PFSK-1 (cell line): ENCODE measurements at regions not wholly inside any gene's neighbourhood (a gene's known extent, or its start where the extent isn't known, plus 50 kb on each side); places are given as distances from the start of the nearest gene placed in this dataset.

Experiments
- FOXP2 ChIP-seq: optimal IDR thresholded peaks from 2 replicates; pipeline ENCODE3; 2011; ENCODE audit warnings: borderline replicate concordance, control low read depth, inconsistent platforms; ENCODE audit not compliant: insufficient read depth; ENCODE audit errors: extremely low read length, extremely low read depth
- POLR2AphosphoS5 ChIP-seq: IDR thresholded peaks from 2 replicates; pipeline ENCODE4 v1.6.1; 2012; ENCODE audit warnings: low read depth, mild to moderate bottlenecking, control low read depth, low read length, moderate library complexity
- SIN3A ChIP-seq: IDR thresholded peaks from 2 replicates; pipeline ENCODE4 v1.6.1; 2012; ENCODE audit warnings: mild to moderate bottlenecking, low read length, moderate library complexity, borderline replicate concordance; ENCODE audit not compliant: insufficient read depth
- TAF1 ChIP-seq: IDR thresholded peaks from 2 replicates; pipeline ENCODE4 v1.6.1; 2012; ENCODE audit warnings: low read length, control low read depth, borderline replicate concordance; ENCODE audit not compliant: insufficient read depth
- TF ChIP-seq, protein P1 (sequence below), 2 experiments: IDR thresholded peaks; 2 replicates each; pipeline versions ENCODE4 v1.6.1 to v1.8.0; 2011 to 2012; ENCODE audit warnings: low read depth in 2 of 2, low read length in 2 of 2, control low read depth in 1 of 2, inconsistent platforms in 1 of 2, mild to moderate bottlenecking in 1 of 2, moderate library complexity in 1 of 2; ENCODE audit not compliant: insufficient read depth in 1 of 2

DNA sequence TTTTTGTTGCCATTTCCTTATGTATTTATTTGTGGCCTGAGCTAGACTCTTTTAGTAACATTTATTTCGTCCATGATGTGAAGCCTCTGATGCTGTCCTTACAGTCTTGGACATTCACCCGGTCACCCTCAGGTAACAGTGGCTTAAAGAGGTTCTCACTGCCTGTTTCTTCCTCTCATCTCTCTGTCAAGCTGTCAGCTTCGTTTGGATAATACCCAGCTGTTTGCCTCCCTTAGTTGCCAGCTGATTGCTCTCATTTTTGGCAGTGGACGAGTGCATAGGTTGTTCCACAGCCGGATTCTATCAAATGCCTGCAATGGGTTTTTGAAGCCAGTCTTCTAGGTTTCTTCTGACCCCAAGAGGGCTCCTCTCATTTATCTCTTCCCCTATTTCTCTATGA is 427.7 kb downstream of the MED10 start:
- TF ChIP-seq FOXP2 (no peak), SIN3A (no peak), TAF1 (no peak)
- TF ChIP-seq, protein P1, sequence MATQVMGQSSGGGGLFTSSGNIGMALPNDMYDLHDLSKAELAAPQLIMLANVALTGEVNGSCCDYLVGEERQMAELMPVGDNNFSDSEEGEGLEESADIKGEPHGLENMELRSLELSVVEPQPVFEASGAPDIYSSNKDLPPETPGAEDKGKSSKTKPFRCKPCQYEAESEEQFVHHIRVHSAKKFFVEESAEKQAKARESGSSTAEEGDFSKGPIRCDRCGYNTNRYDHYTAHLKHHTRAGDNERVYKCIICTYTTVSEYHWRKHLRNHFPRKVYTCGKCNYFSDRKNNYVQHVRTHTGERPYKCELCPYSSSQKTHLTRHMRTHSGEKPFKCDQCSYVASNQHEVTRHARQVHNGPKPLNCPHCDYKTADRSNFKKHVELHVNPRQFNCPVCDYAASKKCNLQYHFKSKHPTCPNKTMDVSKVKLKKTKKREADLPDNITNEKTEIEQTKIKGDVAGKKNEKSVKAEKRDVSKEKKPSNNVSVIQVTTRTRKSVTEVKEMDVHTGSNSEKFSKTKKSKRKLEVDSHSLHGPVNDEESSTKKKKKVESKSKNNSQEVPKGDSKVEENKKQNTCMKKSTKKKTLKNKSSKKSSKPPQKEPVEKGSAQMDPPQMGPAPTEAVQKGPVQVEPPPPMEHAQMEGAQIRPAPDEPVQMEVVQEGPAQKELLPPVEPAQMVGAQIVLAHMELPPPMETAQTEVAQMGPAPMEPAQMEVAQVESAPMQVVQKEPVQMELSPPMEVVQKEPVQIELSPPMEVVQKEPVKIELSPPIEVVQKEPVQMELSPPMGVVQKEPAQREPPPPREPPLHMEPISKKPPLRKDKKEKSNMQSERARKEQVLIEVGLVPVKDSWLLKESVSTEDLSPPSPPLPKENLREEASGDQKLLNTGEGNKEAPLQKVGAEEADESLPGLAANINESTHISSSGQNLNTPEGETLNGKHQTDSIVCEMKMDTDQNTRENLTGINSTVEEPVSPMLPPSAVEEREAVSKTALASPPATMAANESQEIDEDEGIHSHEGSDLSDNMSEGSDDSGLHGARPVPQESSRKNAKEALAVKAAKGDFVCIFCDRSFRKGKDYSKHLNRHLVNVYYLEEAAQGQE (IDR thresholded peaks at IDR 0.05; ENCODE audit: insufficient read depth in 1 of 2, low read depth in 2 of 2, low read length in 2 of 2): no peak

DNA sequence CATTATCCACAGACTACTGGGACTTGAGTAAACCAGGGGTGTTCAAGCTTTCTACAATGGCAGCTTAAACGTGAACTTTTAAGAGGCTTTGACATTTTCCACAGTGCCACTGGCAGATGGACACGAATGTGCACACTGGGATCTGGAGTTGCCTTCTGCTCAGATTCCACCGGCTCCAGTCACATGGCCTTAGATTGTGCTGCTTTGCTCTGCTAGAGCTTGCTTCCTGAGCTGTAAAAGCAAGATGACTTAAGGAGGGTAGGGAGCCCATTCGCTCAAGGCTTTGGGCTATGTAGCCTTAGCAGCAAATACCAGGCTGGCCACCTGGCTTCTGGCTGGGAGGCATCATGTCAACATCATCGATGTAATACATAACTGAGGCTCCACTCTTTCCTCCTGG is 436.9 kb downstream of the MED10 start:
- TF ChIP-seq POLR2AphosphoS5 (no peak), TAF1 (no peak), SIN3A (no peak), FOXP2 (no peak)
- TF ChIP-seq, protein P1 (IDR thresholded peaks at IDR 0.05; ENCODE audit: insufficient read depth in 1 of 2, low read depth in 2 of 2, low read length in 2 of 2): no peak

DNA sequence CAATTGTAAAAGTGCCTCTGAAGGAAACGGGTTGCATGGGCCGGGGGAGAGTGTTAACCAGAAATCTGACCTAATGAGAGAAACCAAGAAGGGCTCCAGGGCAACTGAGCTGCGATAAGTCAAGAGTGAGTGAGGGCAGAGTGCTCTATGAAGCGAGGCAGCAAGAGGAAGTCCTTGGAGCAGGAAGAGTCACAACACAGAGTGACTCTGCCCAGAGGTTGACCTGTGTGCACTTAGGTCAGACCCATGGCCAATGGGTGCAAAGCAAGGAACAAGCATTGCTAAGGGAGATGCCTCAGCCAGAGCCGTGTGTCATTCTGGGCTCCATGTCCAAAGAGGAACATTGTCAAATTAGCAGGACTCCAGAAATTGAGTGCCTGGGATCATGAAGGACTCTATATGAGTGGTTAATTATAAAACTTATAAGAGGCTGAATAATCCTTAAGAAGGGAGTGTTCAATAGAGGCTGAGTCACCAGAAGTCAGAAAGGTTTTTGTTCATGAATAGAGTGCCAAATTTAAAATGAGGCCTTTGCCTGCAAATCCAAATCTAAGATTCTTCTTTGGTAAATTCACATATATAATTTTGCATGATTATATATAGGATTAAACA is 438.5 kb downstream of the MED10 start:
- TF ChIP-seq, protein P1 (IDR thresholded peaks at IDR 0.05; ENCODE audit: insufficient read depth in 1 of 2, low read depth in 2 of 2, low read length in 2 of 2): no peak
- TF ChIP-seq POLR2AphosphoS5: no peak

DNA sequence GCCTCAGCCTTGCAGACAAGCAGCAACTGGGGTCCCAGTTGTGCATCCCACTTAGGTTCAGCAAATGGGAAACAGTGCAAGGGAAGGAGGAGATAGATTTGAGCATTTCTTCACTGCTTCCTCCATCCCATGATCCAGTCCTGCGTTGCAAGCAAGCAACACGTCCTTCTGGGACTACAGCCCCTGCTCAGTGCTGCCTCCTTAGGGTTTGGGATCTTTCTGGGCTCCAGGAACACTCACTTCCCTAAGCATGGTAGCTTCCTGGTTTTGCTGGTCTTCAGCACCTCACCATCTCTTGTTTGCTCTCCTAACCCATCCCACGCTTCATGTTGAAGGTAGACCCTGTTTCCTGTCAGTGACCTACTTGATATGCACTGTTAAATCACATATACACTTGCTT is 444.7 kb downstream of the MED10 start:
- TF ChIP-seq POLR2AphosphoS5: no peak
- no peak for TF ChIP-seq FOXP2
- TF ChIP-seq SIN3A: no peak
- no peak for TF ChIP-seq TAF1
- TF ChIP-seq, protein P1 (IDR thresholded peaks at IDR 0.05; ENCODE audit: insufficient read depth in 1 of 2, low read depth in 2 of 2, low read length in 2 of 2): no peak

DNA sequence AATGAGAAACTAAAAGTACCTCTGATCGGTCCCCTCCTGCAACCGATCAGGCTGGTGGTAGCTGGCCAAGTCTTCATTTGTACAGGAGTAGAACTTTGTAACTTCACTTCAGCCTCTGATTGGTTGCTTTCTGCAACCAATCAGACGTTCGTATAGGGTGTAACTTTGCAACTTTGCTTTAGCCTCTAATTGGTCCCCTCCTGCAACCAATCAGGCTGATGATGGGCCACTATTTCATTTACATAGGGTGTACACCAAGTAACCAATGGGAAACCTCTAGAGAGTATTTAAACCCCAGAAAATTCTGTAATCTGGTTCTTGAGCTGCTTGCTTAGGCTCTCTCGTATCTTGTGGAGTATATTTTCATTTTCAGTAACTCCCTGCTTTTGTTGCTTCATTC is 445.5 kb downstream of the MED10 start:
- TF ChIP-seq, protein P1 (IDR thresholded peaks at IDR 0.05; ENCODE audit: insufficient read depth in 1 of 2, low read depth in 2 of 2, low read length in 2 of 2): no peak
- TF ChIP-seq FOXP2: no peak
- no peak for TF ChIP-seq TAF1
- TF ChIP-seq POLR2AphosphoS5: no peak
- no peak for TF ChIP-seq SIN3A
